ENCODE measurements at regions not wholly inside any gene's neighbourhood (a gene's known extent, or its start where the extent isn't known, plus 50 kb on each side); places are given as distances from the start of the nearest gene placed in this dataset.

GRCh38 chr6:105601541-105602236 lies 198.8 kb upstream of the PREP start:
- peak; percentile 28 for DNase-seq

- DNase-seq = no peak
Observed at GRCh38 chr6:105600336-105601260, 197.7 kb upstream of the PREP start.

GRCh38 chr6:105598264-105598663 lies 195.4 kb upstream of the PREP start:
- DNase-seq = no peak

GRCh38 chr6:105596284-105596755 lies 193.4 kb upstream of the PREP start:
- DNase-seq = no peak

GRCh38 chr6:105595829-105596228 lies 192.9 kb upstream of the PREP start:
- DNase-seq = no peak

- no peak for DNase-seq
Observed at GRCh38 chr6:105594821-105595220, 191.9 kb upstream of the PREP start.

GRCh38 chr6:105593805-105594671 lies 191.2 kb upstream of the PREP start:
- DNase-seq = no peak

GRCh38 chr6:105593056-105593690 lies 190.3 kb upstream of the PREP start:
- no peak for DNase-seq

- no peak for DNase-seq
Observed at GRCh38 chr6:105592329-105592728, 189.4 kb upstream of the PREP start.

- DNase-seq = no peak
Observed at GRCh38 chr6:105591053-105591452, 188.2 kb upstream of the PREP start.

GRCh38 chr6:105588123-105588710 lies 185.3 kb upstream of the PREP start:
- no peak for DNase-seq

- DNase-seq = peak; percentile 3
Observed at GRCh38 chr6:105587349-105588122, 184.7 kb upstream of the PREP start.

- DNase-seq = no peak
Observed at GRCh38 chr6:105578179-105578707, 175.4 kb upstream of the PREP start.

GRCh38 chr6:105573556-105573955 lies 170.7 kb upstream of the PREP start:
- no peak for DNase-seq

GRCh38 chr6:105573138-105573537 lies 170.3 kb upstream of the PREP start:
- no peak for DNase-seq

- no peak for DNase-seq
Observed at GRCh38 chr6:105570416-105570815, 167.5 kb upstream of the PREP start.

- no peak for DNase-seq
Observed at GRCh38 chr6:105569706-105570105, 166.8 kb upstream of the PREP start.

GRCh38 chr6:105568751-105569150 lies 165.9 kb upstream of the PREP start:
- DNase-seq = no peak

- DNase-seq = no peak
Observed at GRCh38 chr6:105568142-105568541, 165.3 kb upstream of the PREP start.

GRCh38 chr6:105567140-105567539 lies 164.3 kb upstream of the PREP start:
- no peak for DNase-seq

GRCh38 chr6:105566503-105566902 lies 163.6 kb upstream of the PREP start:
- no peak for DNase-seq

Data from stimulated activated CD4-positive, alpha-beta T cell treated with anti-CD3 and anti-CD28 coated beads, Interleukin-4, amount 100 ng/mL, for 1 hour (primary cell).